HEK293 (cell line): ENCODE measurements at regions not wholly inside any gene's neighbourhood (a gene's known extent, or its start where the extent isn't known, plus 50 kb on each side); places are given as distances from the start of the nearest gene placed in this dataset.

ENCODE experiments used
- CTCF ChIA-PET: fragments of 350-600 bp; formaldehyde crosslinking; extraction: SDS; loops from one replicate; lab custom pipeline; 2021; ENCODE audit warnings: antibody characterized with exemption; lab: Yijun Ruan, JAX
- POLR2A ChIA-PET: fragments of 300-600 bp; formaldehyde crosslinking; extraction: SDS; loops from one replicate; lab custom pipeline; 2020; ENCODE audit warnings: antibody characterized with exemption, inconsistent platforms; lab: Yijun Ruan, JAX
- H3K27ac ChIP-seq: fragments of 200-500 bp; sonication (Bioruptor generic); 2 replicates; pipeline ENCODE4 v1.5.1; 2014; ENCODE audit warnings: low read depth, low read length, control low read depth, inconsistent platforms; ENCODE audit errors: extremely low read depth
- H3K36me3 ChIP-seq, 2 experiments: fragments of 200-500 bp in 1 of 2; sonication (Bioruptor generic) in 1 of 2; 1 replicate in 1 of 2; 2 replicates in 1 of 2; pipeline ENCODE4 v1.5.1; 2014 to 2017; ENCODE audit warnings: inconsistent platforms in 2 of 2, low read length in 2 of 2; ENCODE audit not compliant: control insufficient read depth in 2 of 2, insufficient read depth in 1 of 2
- H3K4me1 ChIP-seq: fragments of 200-500 bp; sonication (Bioruptor generic); 2 replicates; pipeline ENCODE4 v1.5.1; 2014; ENCODE audit warnings: mild to moderate bottlenecking, low read length, inconsistent platforms; ENCODE audit not compliant: control insufficient read depth, insufficient read depth
- H3K4me3 ChIP-seq: 2 replicates; pipeline ENCODE4 v1.5.1; 2011; ENCODE audit warnings: low read depth, mild to moderate bottlenecking, control low read depth, low read length, moderate library complexity
- H3K9me3 ChIP-seq: fragments of 200-500 bp; sonication (Bioruptor generic); 2 replicates; pipeline ENCODE4 v1.5.1; 2014; ENCODE audit warnings: low read depth, low read length, inconsistent platforms; ENCODE audit not compliant: control insufficient read depth, insufficient read depth
- OSR2 ChIP-seq: fragments of 450-650 bp; formaldehyde crosslinking; IDR thresholded peaks from 2 replicates; pipeline ENCODE4 v1.5.1; 2016; ENCODE audit warnings: missing biosample characterization, missing genetic modification characterization
- PRDM1 ChIP-seq: fragments of 450-650 bp; formaldehyde crosslinking; IDR thresholded peaks from 2 replicates; pipeline ENCODE4; 2016; ENCODE audit warnings: missing biosample characterization, missing genetic modification characterization
- RBAK ChIP-seq: fragments of 450-650 bp; formaldehyde crosslinking; IDR thresholded peaks from 2 replicates; pipeline ENCODE4 v1.5.1; 2016; ENCODE audit warnings: missing biosample characterization, missing genetic modification characterization
- REST ChIP-seq: fragments of 450-650 bp; formaldehyde crosslinking; IDR thresholded peaks from 2 replicates; pipeline ENCODE4 v1.5.1; 2016; ENCODE audit warnings: missing biosample characterization, missing genetic modification characterization
- ZBTB17 ChIP-seq: fragments of 450-650 bp; formaldehyde crosslinking; IDR thresholded peaks from 2 replicates; pipeline ENCODE4 v1.5.1; 2016; ENCODE audit warnings: missing biosample characterization, missing genetic modification characterization
- ZBTB26 ChIP-seq: fragments of 450-650 bp; formaldehyde crosslinking; optimal IDR thresholded peaks from 2 replicates; pipeline ENCODE3; 2016; ENCODE audit warnings: missing biosample characterization, mild to moderate bottlenecking, missing genetic modification characterization
- ZEB2 ChIP-seq: fragments of 450-650 bp; formaldehyde crosslinking; IDR thresholded peaks from 2 replicates; pipeline ENCODE4 v1.5.1; 2016; ENCODE audit warnings: missing biosample characterization, missing genetic modification characterization
- ZNF140 ChIP-seq: fragments of 450-650 bp; formaldehyde crosslinking; IDR thresholded peaks from 2 replicates; pipeline ENCODE4 v1.5.1; 2016; ENCODE audit warnings: missing biosample characterization, missing genetic modification characterization
- ZNF175 ChIP-seq: fragments of 450-650 bp; formaldehyde crosslinking; IDR thresholded peaks from 2 replicates; pipeline ENCODE4 v1.5.1; 2016; ENCODE audit warnings: missing biosample characterization, missing genetic modification characterization
- ZNF214 ChIP-seq: fragments of 450-650 bp; formaldehyde crosslinking; IDR thresholded peaks from 2 replicates; pipeline ENCODE4 v1.5.1; 2017; ENCODE audit warnings: missing biosample characterization, mild to moderate bottlenecking, missing genetic modification characterization, borderline replicate concordance
- ZNF223 ChIP-seq: fragments of 450-650 bp; formaldehyde crosslinking; IDR thresholded peaks from 2 replicates; pipeline ENCODE4 v1.5.1; 2016; ENCODE audit warnings: missing biosample characterization, missing genetic modification characterization
- ZNF311 ChIP-seq: fragments of 450-650 bp; formaldehyde crosslinking; IDR thresholded peaks from 2 replicates; pipeline ENCODE4 v1.5.1; 2017; ENCODE audit warnings: missing biosample characterization, missing genetic modification characterization, borderline replicate concordance
- ZNF37A ChIP-seq: fragments of 450-650 bp; IDR thresholded peaks from 2 replicates; pipeline ENCODE4 v1.5.1; 2018; ENCODE audit warnings: missing biosample characterization, missing genetic modification characterization
- ZNF530 ChIP-seq: fragments of 450-650 bp; formaldehyde crosslinking; IDR thresholded peaks from 2 replicates; pipeline ENCODE4 v1.5.1; 2016; ENCODE audit warnings: low read depth, missing biosample characterization, missing genetic modification characterization
- ZNF555 ChIP-seq: fragments of 450-650 bp; formaldehyde crosslinking; conservative IDR thresholded peaks from 2 replicates; pipeline ENCODE4 v1.5.1; 2017; ENCODE audit warnings: missing biosample characterization, mild to moderate bottlenecking, missing genetic modification characterization, inconsistent platforms
- ZNF571 ChIP-seq: fragments of 450-650 bp; formaldehyde crosslinking; IDR thresholded peaks from 2 replicates; pipeline ENCODE4 v1.5.0; 2017; ENCODE audit warnings: missing biosample characterization, missing genetic modification characterization
- ZNF654 ChIP-seq: fragments of 450-650 bp; formaldehyde crosslinking; IDR thresholded peaks from 2 replicates; pipeline ENCODE4 v1.5.1; 2016; ENCODE audit warnings: low read depth, missing biosample characterization, missing genetic modification characterization
- ZNF701 ChIP-seq: fragments of 450-650 bp; formaldehyde crosslinking; IDR thresholded peaks from 2 replicates; pipeline ENCODE4 v1.5.1; 2016; ENCODE audit warnings: missing biosample characterization, missing genetic modification characterization
- ZSCAN16 ChIP-seq: fragments of 450-650 bp; formaldehyde crosslinking; IDR thresholded peaks from 2 replicates; pipeline ENCODE4 v1.5.1; 2016; ENCODE audit warnings: missing biosample characterization, missing genetic modification characterization
- ZSCAN23 ChIP-seq: fragments of 450-650 bp; formaldehyde crosslinking; IDR thresholded peaks from 2 replicates; pipeline ENCODE4 v1.5.1; 2016; ENCODE audit warnings: missing biosample characterization, missing genetic modification characterization
- TF ChIP-seq, protein P1 (sequence below): fragments of 450-650 bp; formaldehyde crosslinking; IDR thresholded peaks from 2 replicates; pipeline ENCODE4 v1.5.1; 2016; ENCODE audit warnings: missing biosample characterization, missing genetic modification characterization, low read depth
- TF ChIP-seq, protein P2 (sequence below): fragments of 450-650 bp; formaldehyde crosslinking; IDR thresholded peaks from 2 replicates; pipeline ENCODE4 v1.5.1; 2017; ENCODE audit warnings: missing biosample characterization, missing genetic modification characterization
- TF ChIP-seq, protein P3 (sequence below): fragments of 450-650 bp; formaldehyde crosslinking; IDR thresholded peaks from 2 replicates; pipeline ENCODE4 v1.5.1; 2016; ENCODE audit warnings: missing biosample characterization, missing genetic modification characterization

GRCh38 chr7:112630565-112630964 is 149.8 kb downstream of the LSMEM1 start:
- no peaks in the 10 kb centered on the region for H3K36me3 ChIP-seq
- no peaks in the 10 kb centered on the region for H3K9me3 ChIP-seq
- ChIA-PET POLR2A (no interaction called here), CTCF (interaction anchor here (0.7 kb wide), 1 partner anchor 96 kb away, joined by 3 read pairs; no protein-coding TSS in a partner anchor)
- no peaks in the 10 kb centered on the region for H3K4me1 ChIP-seq
- no peak overlapping the region for H3K4me3 ChIP-seq
- TF ChIP-seq ZBTB26 (no peak), ZSCAN23 (no peak), ZNF701 (tag by site-specific recombination) (no peak), ZNF214 (no peak), RBAK (tag by site-specific recombination) (no peak), ZNF37A (tag by site-specific recombination) (no peak), ZNF311 (tag by site-specific recombination) (no peak), ZNF223 (no peak), ZNF555 (tag by site-specific recombination) (no peak), ZNF571 (tag by site-specific recombination) (no peak)
- TF ChIP-seq, protein P1, sequence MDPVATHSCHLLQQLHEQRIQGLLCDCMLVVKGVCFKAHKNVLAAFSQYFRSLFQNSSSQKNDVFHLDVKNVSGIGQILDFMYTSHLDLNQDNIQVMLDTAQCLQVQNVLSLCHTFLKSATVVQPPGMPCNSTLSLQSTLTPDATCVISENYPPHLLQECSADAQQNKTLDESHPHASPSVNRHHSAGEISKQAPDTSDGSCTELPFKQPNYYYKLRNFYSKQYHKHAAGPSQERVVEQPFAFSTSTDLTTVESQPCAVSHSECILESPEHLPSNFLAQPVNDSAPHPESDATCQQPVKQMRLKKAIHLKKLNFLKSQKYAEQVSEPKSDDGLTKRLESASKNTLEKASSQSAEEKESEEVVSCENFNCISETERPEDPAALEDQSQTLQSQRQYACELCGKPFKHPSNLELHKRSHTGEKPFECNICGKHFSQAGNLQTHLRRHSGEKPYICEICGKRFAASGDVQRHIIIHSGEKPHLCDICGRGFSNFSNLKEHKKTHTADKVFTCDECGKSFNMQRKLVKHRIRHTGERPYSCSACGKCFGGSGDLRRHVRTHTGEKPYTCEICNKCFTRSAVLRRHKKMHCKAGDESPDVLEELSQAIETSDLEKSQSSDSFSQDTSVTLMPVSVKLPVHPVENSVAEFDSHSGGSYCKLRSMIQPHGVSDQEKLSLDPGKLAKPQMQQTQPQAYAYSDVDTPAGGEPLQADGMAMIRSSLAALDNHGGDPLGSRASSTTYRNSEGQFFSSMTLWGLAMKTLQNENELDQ (tag by site-specific recombination) = no peak
- TF ChIP-seq, protein P2, sequence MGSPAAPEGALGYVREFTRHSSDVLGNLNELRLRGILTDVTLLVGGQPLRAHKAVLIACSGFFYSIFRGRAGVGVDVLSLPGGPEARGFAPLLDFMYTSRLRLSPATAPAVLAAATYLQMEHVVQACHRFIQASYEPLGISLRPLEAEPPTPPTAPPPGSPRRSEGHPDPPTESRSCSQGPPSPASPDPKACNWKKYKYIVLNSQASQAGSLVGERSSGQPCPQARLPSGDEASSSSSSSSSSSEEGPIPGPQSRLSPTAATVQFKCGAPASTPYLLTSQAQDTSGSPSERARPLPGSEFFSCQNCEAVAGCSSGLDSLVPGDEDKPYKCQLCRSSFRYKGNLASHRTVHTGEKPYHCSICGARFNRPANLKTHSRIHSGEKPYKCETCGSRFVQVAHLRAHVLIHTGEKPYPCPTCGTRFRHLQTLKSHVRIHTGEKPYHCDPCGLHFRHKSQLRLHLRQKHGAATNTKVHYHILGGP = no peak
- no peak overlapping the region for H3K27ac ChIP-seq

GRCh38 chr7:112634107-112634506 is 153.3 kb downstream of the LSMEM1 start:
- H3K36me3 ChIP-seq = no peaks in the 10 kb centered on the region
- TF ChIP-seq ZBTB17 (tag by site-specific recombination) = peak; percentile 40; the same call in 1 of the 2 replicates
- TF ChIP-seq ZNF175 (tag by site-specific recombination) = no peak
- H3K9me3 ChIP-seq = no peaks in the 10 kb centered on the region
- H3K4me3 ChIP-seq = no peak overlapping the region
- ChIA-PET POLR2A (no interaction called here), CTCF (interaction anchor here (0.6 kb wide), 1 partner anchor 42 kb away, joined by 3 read pairs; no protein-coding TSS in a partner anchor)
- no peak overlapping the region for H3K27ac ChIP-seq
- no peaks in the 10 kb centered on the region for H3K4me1 ChIP-seq

DNA sequence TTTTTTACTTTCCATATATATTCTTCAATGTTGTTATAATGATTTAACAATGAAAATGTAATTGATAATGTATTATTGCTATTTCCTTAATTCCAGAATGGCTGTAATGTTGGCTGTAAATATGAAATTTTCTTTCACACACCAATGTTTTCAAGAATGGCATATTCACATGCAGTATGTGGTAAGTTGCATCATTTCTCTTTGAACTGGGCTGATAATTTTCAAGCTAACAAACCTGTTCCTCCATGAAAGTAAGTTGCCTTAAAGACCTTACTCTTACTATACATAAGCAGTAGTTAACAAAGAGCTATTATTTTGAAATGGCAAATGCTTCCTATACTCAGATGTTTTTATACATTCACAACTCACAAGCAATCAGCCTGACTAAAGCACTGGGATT is 154.5 kb downstream of the TMEM168 start:
- H3K27ac ChIP-seq = no peak overlapping the region
- no peaks in the 10 kb centered on the region for H3K4me1 ChIP-seq
- no peaks in the 10 kb centered on the region for H3K9me3 ChIP-seq
- CTCF ChIA-PET = no interaction called here
- no peaks in the 10 kb centered on the region for H3K36me3 ChIP-seq
- H3K4me3 ChIP-seq = no peak overlapping the region
- POLR2A ChIA-PET = no interaction called here
- TF ChIP-seq ZNF530 (no peak), REST (tag by site-specific recombination) (no peak), OSR2 (tag by site-specific recombination) (no peak), ZEB2 (tag by site-specific recombination) (no peak), ZNF654 (no peak), ZBTB17 (tag by site-specific recombination) (no peak), ZSCAN16 (no peak), ZNF140 (tag by site-specific recombination) (no peak), PRDM1 (tag by site-specific recombination) (no peak)
- TF ChIP-seq, protein P3, sequence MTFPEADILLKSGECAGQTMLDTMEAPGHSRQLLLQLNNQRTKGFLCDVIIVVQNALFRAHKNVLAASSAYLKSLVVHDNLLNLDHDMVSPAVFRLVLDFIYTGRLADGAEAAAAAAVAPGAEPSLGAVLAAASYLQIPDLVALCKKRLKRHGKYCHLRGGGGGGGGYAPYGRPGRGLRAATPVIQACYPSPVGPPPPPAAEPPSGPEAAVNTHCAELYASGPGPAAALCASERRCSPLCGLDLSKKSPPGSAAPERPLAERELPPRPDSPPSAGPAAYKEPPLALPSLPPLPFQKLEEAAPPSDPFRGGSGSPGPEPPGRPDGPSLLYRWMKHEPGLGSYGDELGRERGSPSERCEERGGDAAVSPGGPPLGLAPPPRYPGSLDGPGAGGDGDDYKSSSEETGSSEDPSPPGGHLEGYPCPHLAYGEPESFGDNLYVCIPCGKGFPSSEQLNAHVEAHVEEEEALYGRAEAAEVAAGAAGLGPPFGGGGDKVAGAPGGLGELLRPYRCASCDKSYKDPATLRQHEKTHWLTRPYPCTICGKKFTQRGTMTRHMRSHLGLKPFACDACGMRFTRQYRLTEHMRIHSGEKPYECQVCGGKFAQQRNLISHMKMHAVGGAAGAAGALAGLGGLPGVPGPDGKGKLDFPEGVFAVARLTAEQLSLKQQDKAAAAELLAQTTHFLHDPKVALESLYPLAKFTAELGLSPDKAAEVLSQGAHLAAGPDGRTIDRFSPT (tag by site-specific recombination) = no peak
